ENCODE measurements at regions not wholly inside any gene's neighbourhood (a gene's known extent, or its start where the extent isn't known, plus 50 kb on each side); places are given as distances from the start of the nearest gene placed in this dataset.

GRCh38 chr10:2628705-2629104 is 438.6 kb upstream of the PFKP start:
- H3K4me1 ChIP-seq: no peaks in the 10 kb centered on the region
- no peak overlapping the region for H3K4me2 ChIP-seq
- no peaks in the 10 kb centered on the region for H3K27me3 ChIP-seq
- no peaks in the 10 kb centered on the region for H3K36me3 ChIP-seq
- no peaks in the 10 kb centered on the region for H4K20me1 ChIP-seq
- no peak for TF ChIP-seq Cebpa-rat (IDR thresholded peaks at IDR 0.05)
- no peak overlapping the region for H3K4me3 ChIP-seq
- no peak overlapping the region for H3K27ac ChIP-seq
- no peak overlapping the region for H3K9ac ChIP-seq
- no peaks in the 10 kb centered on the region for H3K9me3 ChIP-seq (replicated peaks in 1 of 11)

- Histone ChIP-seq H3K4me2 (no peak overlapping the region), H3K9me3 (replicated peaks in 1 of 11) (no peaks in the 10 kb centered on the region), H3K36me3 (no peaks in the 10 kb centered on the region), H3K27ac (no peak overlapping the region), H3K9ac (no peak overlapping the region), H3K27me3 (no peaks in the 10 kb centered on the region), H3K4me1 (no peaks in the 10 kb centered on the region), H3K4me3 (no peak overlapping the region), H4K20me1 (no peaks in the 10 kb centered on the region)
- TF ChIP-seq Cebpa-rat (IDR thresholded peaks at IDR 0.05): no peak
These were observed 439.4 kb upstream of the PFKP start for GRCh38 chr10:2627969-2628368.

GRCh38 chr10:2625094-2625493 is 442.3 kb upstream of the PFKP start:
- H3K9me3 ChIP-seq (replicated peaks in 1 of 11): no peaks in the 10 kb centered on the region
- H3K36me3 ChIP-seq: no peaks in the 10 kb centered on the region
- no peaks in the 10 kb centered on the region for H3K27me3 ChIP-seq
- H3K4me3 ChIP-seq: no peak overlapping the region
- no peaks in the 10 kb centered on the region for H4K20me1 ChIP-seq
- H3K27ac ChIP-seq: no peak overlapping the region
- no peak overlapping the region for H3K4me2 ChIP-seq
- H3K4me1 ChIP-seq: peaks cover 8 to 15% (median 11%) of the 10 kb centered on the region in 10 experiments; a peak in 18 of 20 replicates
- no peak overlapping the region for H3K9ac ChIP-seq
- no peak for TF ChIP-seq Cebpa-rat (IDR thresholded peaks at IDR 0.05)

DNA sequence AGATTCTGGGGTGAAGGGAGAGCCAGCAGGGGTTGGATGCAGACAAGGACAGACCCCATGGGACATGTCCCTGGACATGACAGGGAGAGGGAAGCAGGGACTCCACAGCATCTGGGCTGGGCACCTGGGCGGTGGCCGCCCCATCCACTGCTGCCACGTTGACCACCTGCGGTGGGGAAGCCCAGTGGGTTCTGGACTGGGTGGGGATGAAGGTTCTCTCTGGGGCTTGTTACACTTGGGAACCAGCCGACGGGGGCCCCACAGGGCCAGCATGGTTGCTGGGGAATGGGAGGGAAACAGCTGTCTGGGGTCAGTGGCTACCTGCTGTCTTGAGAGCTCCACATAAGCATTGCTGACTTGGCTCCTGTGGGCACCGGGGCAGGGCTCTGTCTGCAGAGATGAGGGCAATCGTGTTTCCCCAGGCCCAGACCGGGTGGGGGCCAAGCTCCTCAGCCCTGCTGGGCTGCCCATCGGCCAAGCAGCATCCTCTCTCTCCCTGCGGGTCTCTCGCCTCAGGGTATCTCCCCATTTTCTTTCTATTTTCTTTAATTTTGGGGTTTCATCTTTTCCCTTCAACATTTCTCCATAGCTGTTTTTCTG is 443.6 kb upstream of the PFKP start:
- Histone ChIP-seq H4K20me1 (no peaks in the 10 kb centered on the region), H3K9ac (no peak overlapping the region), H3K27ac (no peak overlapping the region), H3K4me3 (no peak overlapping the region), H3K9me3 (replicated peaks in 1 of 11) (no peaks in the 10 kb centered on the region), H3K4me1 (peaks cover 8 to 21% (median 14%) of the 10 kb centered on the region in 10 experiments; a peak in 18 of 20 replicates), H3K36me3 (no peaks in the 10 kb centered on the region), H3K27me3 (no peaks in the 10 kb centered on the region), H3K4me2 (no peak overlapping the region)
- no peak for TF ChIP-seq Cebpa-rat (IDR thresholded peaks at IDR 0.05)

- TF ChIP-seq Cebpa-rat (IDR thresholded peaks at IDR 0.05): peak in 7 of 11 experiments; percentile 43 to 82 (median 56); a peak in 11 of 22 replicates
- H3K9me3 ChIP-seq (replicated peaks in 1 of 11): no peaks in the 10 kb centered on the region
- H3K4me3 ChIP-seq: no peak overlapping the region
- peak overlapping the region; percentile 7 to 64 (median 50); a peak in 20 of 22 replicates for H3K4me2 ChIP-seq
- H3K36me3 ChIP-seq: no peaks in the 10 kb centered on the region
- no peaks in the 10 kb centered on the region for H3K27me3 ChIP-seq
- H3K27ac ChIP-seq: no peak overlapping the region
- H3K4me1 ChIP-seq: peaks cover 8 to 21% (median 14%) of the 10 kb centered on the region in 10 experiments; a peak in 18 of 20 replicates
- no peak overlapping the region for H3K9ac ChIP-seq
- no peaks in the 10 kb centered on the region for H4K20me1 ChIP-seq
These were observed 446.4 kb upstream of the PFKP start for GRCh38 chr10:2620827-2621521.

GRCh38 chr10:2619916-2620315 is 447.4 kb upstream of the PFKP start:
- no peak for TF ChIP-seq Cebpa-rat (IDR thresholded peaks at IDR 0.05)
- Histone ChIP-seq H4K20me1 (no peaks in the 10 kb centered on the region), H3K4me2 (peak overlapping the region in 3 of 11 experiments; percentile 37 to 56 (median 50); a peak in 1 of 22 replicates), H3K9me3 (replicated peaks in 1 of 11) (no peaks in the 10 kb centered on the region), H3K4me1 (peaks cover 8 to 21% (median 14%) of the 10 kb centered on the region in 10 experiments; a peak in 18 of 20 replicates), H3K9ac (no peak overlapping the region), H3K4me3 (no peak overlapping the region), H3K36me3 (no peaks in the 10 kb centered on the region), H3K27me3 (no peaks in the 10 kb centered on the region), H3K27ac (no peak overlapping the region)

- Histone ChIP-seq H4K20me1 (no peaks in the 10 kb centered on the region), H3K36me3 (no peaks in the 10 kb centered on the region), H3K4me3 (no peak overlapping the region), H3K27ac (no peak overlapping the region), H3K4me1 (peaks cover 8 to 21% (median 14%) of the 10 kb centered on the region in 10 experiments; a peak in 18 of 20 replicates), H3K9ac (no peak overlapping the region), H3K4me2 (no peak overlapping the region), H3K27me3 (no peaks in the 10 kb centered on the region), H3K9me3 (replicated peaks in 1 of 11) (no peaks in the 10 kb centered on the region)
- no peak for TF ChIP-seq Cebpa-rat (IDR thresholded peaks at IDR 0.05)
These were observed 447.9 kb upstream of the PFKP start for GRCh38 chr10:2619472-2619871.

DNA sequence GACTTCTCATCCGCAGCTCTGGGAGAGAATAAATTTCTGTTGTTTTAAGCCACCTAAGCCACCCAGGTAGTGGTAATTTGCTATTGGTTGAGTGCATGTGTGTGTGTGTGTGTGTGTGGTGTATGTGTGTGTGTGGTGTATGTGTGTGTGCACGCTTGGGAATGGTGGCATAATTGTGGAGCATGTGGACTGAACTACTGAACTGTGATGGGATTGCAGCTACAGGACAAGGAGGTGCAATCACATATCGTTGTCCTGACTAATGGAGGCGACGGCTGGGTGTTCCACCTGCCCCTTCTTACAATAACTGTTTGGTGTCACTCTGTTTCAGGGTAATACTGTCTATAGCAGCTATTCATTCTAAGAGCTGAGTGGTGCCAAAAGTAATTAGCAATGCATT is 448.7 kb upstream of the PFKP start:
- Histone ChIP-seq H3K9me3 (replicated peaks in 1 of 11) (no peaks in the 10 kb centered on the region), H3K9ac (no peak overlapping the region), H3K27me3 (no peaks in the 10 kb centered on the region), H3K4me3 (no peak overlapping the region), H3K36me3 (no peaks in the 10 kb centered on the region), H4K20me1 (no peaks in the 10 kb centered on the region), H3K27ac (no peak overlapping the region), H3K4me2 (no peak overlapping the region), H3K4me1 (peaks cover 8 to 21% (median 14%) of the 10 kb centered on the region in 10 experiments; a peak in 18 of 20 replicates)
- no peak for TF ChIP-seq Cebpa-rat (IDR thresholded peaks at IDR 0.05)

- no peak for TF ChIP-seq Cebpa-rat (IDR thresholded peaks at IDR 0.05)
- H4K20me1 ChIP-seq: no peaks in the 10 kb centered on the region
- no peaks in the 10 kb centered on the region for H3K27me3 ChIP-seq
- H3K4me2 ChIP-seq: no peak overlapping the region
- no peaks in the 10 kb centered on the region for H3K36me3 ChIP-seq
- H3K9ac ChIP-seq: no peak overlapping the region
- H3K4me1 ChIP-seq: peaks cover 8 to 17% (median 13%) of the 10 kb centered on the region in 10 experiments; a peak in 18 of 20 replicates
- no peak overlapping the region for H3K27ac ChIP-seq
- H3K9me3 ChIP-seq (replicated peaks in 1 of 11): no peaks in the 10 kb centered on the region
- no peak overlapping the region for H3K4me3 ChIP-seq
These were observed 451.1 kb upstream of the PFKP start for GRCh38 chr10:2616215-2616614.

DNA sequence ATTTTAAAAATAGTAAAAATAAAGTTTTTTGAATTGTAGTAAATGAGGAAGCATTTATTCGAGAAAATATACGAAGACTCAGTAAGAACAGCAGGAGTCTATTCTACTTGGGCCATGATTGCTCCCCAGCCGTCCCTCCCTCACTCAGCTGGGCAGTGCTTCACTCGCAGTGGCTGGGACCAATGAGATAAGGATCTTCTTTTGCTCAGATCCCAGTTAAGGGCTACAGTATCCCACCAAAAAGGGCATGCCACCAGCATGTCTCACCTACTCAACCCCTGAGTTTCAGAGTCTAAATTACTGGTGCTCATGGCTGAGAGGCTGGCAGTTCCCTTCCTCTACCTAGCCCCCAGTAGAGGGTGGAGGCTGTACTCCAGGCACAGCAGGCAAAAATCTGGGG is 455.7 kb upstream of the PFKP start:
- H4K20me1 ChIP-seq: no peaks in the 10 kb centered on the region
- TF ChIP-seq Cebpa-rat (IDR thresholded peaks at IDR 0.05): no peak
- no peak overlapping the region for H3K27ac ChIP-seq
- H3K4me1 ChIP-seq: no peaks in the 10 kb centered on the region
- H3K9ac ChIP-seq: no peak overlapping the region
- no peak overlapping the region for H3K4me2 ChIP-seq
- no peaks in the 10 kb centered on the region for H3K27me3 ChIP-seq
- H3K4me3 ChIP-seq: no peak overlapping the region
- no peaks in the 10 kb centered on the region for H3K36me3 ChIP-seq
- H3K9me3 ChIP-seq (replicated peaks in 1 of 11): peaks cover 0 to 5% (median 1%) of the 10 kb centered on the region in 11 experiments; a peak in 10 of 22 replicates

Measured in BLaER1 treated with 17β-estradiol and CSF1 and Interleukin-3, amounts not matched to agents 10 nM and 100 nM (cell line).